HEK293 (cell line): ENCODE measurements at regions not wholly inside any gene's neighbourhood (a gene's known extent, or its start where the extent isn't known, plus 50 kb on each side); places are given as distances from the start of the nearest gene placed in this dataset.

Experiments
- CTCF ChIA-PET: fragments of 350-600 bp; formaldehyde crosslinking; extraction: SDS; loops from one replicate; lab custom pipeline; 2021; ENCODE audit warnings: antibody characterized with exemption; lab: Yijun Ruan, JAX
- POLR2A ChIA-PET: fragments of 300-600 bp; formaldehyde crosslinking; extraction: SDS; loops from one replicate; lab custom pipeline; 2020; ENCODE audit warnings: antibody characterized with exemption, inconsistent platforms; lab: Yijun Ruan, JAX
- H3K27ac ChIP-seq: fragments of 200-500 bp; sonication (Bioruptor generic); 2 replicates; pipeline ENCODE4 v1.5.1; 2014; ENCODE audit warnings: low read depth, low read length, control low read depth, inconsistent platforms; ENCODE audit errors: extremely low read depth
- H3K36me3 ChIP-seq, 2 experiments: fragments of 200-500 bp in 1 of 2; sonication (Bioruptor generic) in 1 of 2; 1 replicate in 1 of 2; 2 replicates in 1 of 2; pipeline ENCODE4 v1.5.1; 2014 to 2017; ENCODE audit warnings: inconsistent platforms in 2 of 2, low read length in 2 of 2; ENCODE audit not compliant: control insufficient read depth in 2 of 2, insufficient read depth in 1 of 2
- H3K4me1 ChIP-seq: fragments of 200-500 bp; sonication (Bioruptor generic); 2 replicates; pipeline ENCODE4 v1.5.1; 2014; ENCODE audit warnings: mild to moderate bottlenecking, low read length, inconsistent platforms; ENCODE audit not compliant: control insufficient read depth, insufficient read depth
- H3K4me3 ChIP-seq: 2 replicates; pipeline ENCODE4 v1.5.1; 2011; ENCODE audit warnings: low read depth, mild to moderate bottlenecking, control low read depth, low read length, moderate library complexity
- H3K9me3 ChIP-seq: fragments of 200-500 bp; sonication (Bioruptor generic); 2 replicates; pipeline ENCODE4 v1.5.1; 2014; ENCODE audit warnings: low read depth, low read length, inconsistent platforms; ENCODE audit not compliant: control insufficient read depth, insufficient read depth
- IKZF3 ChIP-seq: fragments of 450-650 bp; IDR thresholded peaks from 2 replicates; pipeline ENCODE4 v1.5.0; 2018; ENCODE audit warnings: missing biosample characterization, mild to moderate bottlenecking, missing genetic modification characterization, moderate library complexity
- MYNN ChIP-seq: fragments of 450-650 bp; formaldehyde crosslinking; IDR thresholded peaks from 2 replicates; pipeline ENCODE4 v1.5.1; 2016; ENCODE audit warnings: missing biosample characterization, missing genetic modification characterization, borderline replicate concordance
- OSR2 ChIP-seq: fragments of 450-650 bp; formaldehyde crosslinking; IDR thresholded peaks from 2 replicates; pipeline ENCODE4 v1.5.1; 2016; ENCODE audit warnings: missing biosample characterization, missing genetic modification characterization
- ZBTB44 ChIP-seq: fragments of 450-650 bp; IDR thresholded peaks from 2 replicates; pipeline ENCODE4 v1.5.1; 2018; ENCODE audit warnings: missing biosample characterization, mild to moderate bottlenecking, missing genetic modification characterization
- ZNF112 ChIP-seq: fragments of 450-650 bp; formaldehyde crosslinking; IDR thresholded peaks from 2 replicates; pipeline ENCODE4 v1.5.0; 2017; ENCODE audit warnings: missing biosample characterization, missing genetic modification characterization
- ZNF133 ChIP-seq: fragments of 450-650 bp; formaldehyde crosslinking; IDR thresholded peaks from 2 replicates; pipeline ENCODE4 v1.5.1; 2016; ENCODE audit warnings: missing biosample characterization, missing genetic modification characterization
- ZNF146 ChIP-seq: fragments of 450-650 bp; formaldehyde crosslinking; IDR thresholded peaks from 2 replicates; pipeline ENCODE4 v1.5.1; 2016; ENCODE audit warnings: missing biosample characterization, missing genetic modification characterization
- ZNF157 ChIP-seq: fragments of 450-650 bp; formaldehyde crosslinking; IDR thresholded peaks from 2 replicates; pipeline ENCODE4 v1.5.1; 2016; ENCODE audit warnings: missing biosample characterization, missing genetic modification characterization
- ZNF169 ChIP-seq: fragments of 450-650 bp; formaldehyde crosslinking; IDR thresholded peaks from 2 replicates; pipeline ENCODE4 v1.5.1; 2016; ENCODE audit warnings: missing biosample characterization, missing genetic modification characterization
- ZNF175 ChIP-seq: fragments of 450-650 bp; formaldehyde crosslinking; IDR thresholded peaks from 2 replicates; pipeline ENCODE4 v1.5.1; 2016; ENCODE audit warnings: missing biosample characterization, missing genetic modification characterization
- ZNF202 ChIP-seq: fragments of 450-650 bp; formaldehyde crosslinking; IDR thresholded peaks from 2 replicates; pipeline ENCODE4 v1.5.1; 2016; ENCODE audit warnings: missing biosample characterization, missing genetic modification characterization, borderline replicate concordance
- ZNF24 ChIP-seq: fragments of 450-650 bp; formaldehyde crosslinking; IDR thresholded peaks from 2 replicates; pipeline ENCODE4 v1.5.1; 2016; ENCODE audit warnings: missing biosample characterization, missing genetic modification characterization
- ZNF391 ChIP-seq: fragments of 450-650 bp; formaldehyde crosslinking; IDR thresholded peaks from 2 replicates; pipeline ENCODE4 v1.5.1; 2016; ENCODE audit warnings: low read depth, missing biosample characterization, missing genetic modification characterization, borderline replicate concordance
- ZNF398 ChIP-seq: fragments of 450-650 bp; formaldehyde crosslinking; IDR thresholded peaks from 2 replicates; pipeline ENCODE4 v1.5.1; 2017; ENCODE audit warnings: missing biosample characterization, missing genetic modification characterization
- ZNF639 ChIP-seq: fragments of 450-650 bp; formaldehyde crosslinking; IDR thresholded peaks from 2 replicates; pipeline ENCODE4 v1.5.1; 2016; ENCODE audit warnings: missing biosample characterization, missing genetic modification characterization

GRCh38 chr6:92634561-92634960 lies 784.8 kb downstream of the EPHA7 start:
- POLR2A ChIA-PET: no interaction called here
- Histone ChIP-seq H3K4me1 (no peaks in the 10 kb centered on the region), H3K9me3 (no peaks in the 10 kb centered on the region), H3K4me3 (no peak overlapping the region), H3K36me3 (no peaks in the 10 kb centered on the region), H3K27ac (no peak overlapping the region)
- CTCF ChIA-PET: no interaction called here
- TF ChIP-seq ZNF639 (tag by site-specific recombination) (no peak), MYNN (tag by site-specific recombination) (no peak), OSR2 (no peak), ZNF133 (tag by site-specific recombination) (no peak), ZNF157 (tag by site-specific recombination) (no peak)

- H3K27ac ChIP-seq: no peak overlapping the region
- ChIA-PET POLR2A (no interaction called here), CTCF (no interaction called here)
- no peaks in the 10 kb centered on the region for H3K36me3 ChIP-seq
- no peak overlapping the region for H3K4me3 ChIP-seq
- H3K4me1 ChIP-seq: no peaks in the 10 kb centered on the region
- TF ChIP-seq IKZF3 (tag by site-specific recombination) (no peak), ZNF169 (tag by site-specific recombination) (no peak), ZNF175 (no peak), ZNF24 (tag by site-specific recombination) (no peak), ZBTB44 (tag by site-specific recombination) (no peak), ZNF112 (tag by site-specific recombination) (no peak), ZNF146 (tag by site-specific recombination) (no peak), ZNF398 (no peak), ZNF391 (tag by site-specific recombination) (no peak)
- no peaks in the 10 kb centered on the region for H3K9me3 ChIP-seq
Measured at GRCh38 chr6:92623431-92623830, 795.9 kb downstream of the EPHA7 start.

- no peaks in the 10 kb centered on the region for H3K9me3 ChIP-seq
- no peak for TF ChIP-seq ZNF202 (tag by site-specific recombination)
- TF ChIP-seq, all 188 proteins: peak for 0
- ChIA-PET POLR2A (no interaction called here), CTCF (interaction anchor here (0.7 kb wide), 1 partner anchor 1212 kb away, joined by 7 read pairs; no protein-coding TSS in a partner anchor)
- no peak overlapping the region for H3K27ac ChIP-seq
- no peaks in the 10 kb centered on the region for H3K36me3 ChIP-seq
- H3K4me3 ChIP-seq: no peak overlapping the region
- H3K4me1 ChIP-seq: no peaks in the 10 kb centered on the region
Measured at GRCh38 chr6:92617721-92618120, 801.6 kb downstream of the EPHA7 start.
